A172 (cell line): ENCODE measurements at regions not wholly inside any gene's neighbourhood (a gene's known extent, or its start where the extent isn't known, plus 50 kb on each side); places are given as distances from the start of the nearest gene placed in this dataset.
"Not testable (repeated sequence)": the region's sequence is repeated elsewhere in the genome, so short reads cannot be mapped to it uniquely, and the experiment has no call there.

ENCODE experiments used
- DNase-seq: peaks from one replicate; pipeline ENCODE4 v3.0.0-alpha.2; 2015; ENCODE audit warnings: low spot score

- no peak for DNase-seq
Observed at GRCh38 chr4:17012451-17012850, 114.0 kb upstream of the LDB2 start.

- DNase-seq = no peak
Observed at GRCh38 chr4:17010426-17011087, 112.1 kb upstream of the LDB2 start.

- DNase-seq = no peak
Observed at GRCh38 chr4:17009871-17010367, 111.5 kb upstream of the LDB2 start.

- no peak for DNase-seq
Observed at GRCh38 chr4:17008834-17009345, 110.4 kb upstream of the LDB2 start.

GRCh38 chr4:17003606-17004392 is 105.4 kb upstream of the LDB2 start:
- DNase-seq = not testable (repeated sequence)

- DNase-seq = no peak
Observed at GRCh38 chr4:16995451-16995850, 97.0 kb upstream of the LDB2 start.

GRCh38 chr4:16993956-16994840 is 95.8 kb upstream of the LDB2 start:
- DNase-seq = no peak

- DNase-seq = no peak
Observed at GRCh38 chr4:16992566-16993225, 94.3 kb upstream of the LDB2 start.

- no peak for DNase-seq
Observed at GRCh38 chr4:16991450-16991849, 93.0 kb upstream of the LDB2 start.

- DNase-seq = no peak
Observed at GRCh38 chr4:16989371-16989770, 90.9 kb upstream of the LDB2 start.

- no peak for DNase-seq
Observed at GRCh38 chr4:16988814-16989213, 90.4 kb upstream of the LDB2 start.

GRCh38 chr4:16977081-16977480 is 78.6 kb upstream of the LDB2 start:
- no peak for DNase-seq

- DNase-seq = no peak
Observed at GRCh38 chr4:16969696-16970135, 71.3 kb upstream of the LDB2 start.

- no peak for DNase-seq
Observed at GRCh38 chr4:16967722-16968121, 69.3 kb upstream of the LDB2 start.

- DNase-seq = no peak
Observed at GRCh38 chr4:16959305-16959704, 60.9 kb upstream of the LDB2 start.

- DNase-seq = no peak
Observed at GRCh38 chr4:16952896-16953630, 54.6 kb upstream of the LDB2 start.

GRCh38 chr4:16952462-16952871 is 54.0 kb upstream of the LDB2 start:
- no peak for DNase-seq
